SK-N-SH treated with all-trans-retinoic acid at 6 μM for 48 hours (cell line): ENCODE measurements at regions not wholly inside any gene's neighbourhood (a gene's known extent, or its start where the extent isn't known, plus 50 kb on each side); places are given as distances from the start of the nearest gene placed in this dataset.

Experiments
- ATAC-seq: fragments of 200-7000 bp; cut with Tn5 transposase; 3 replicates; pipeline ENCODE4 v1.9.1; 2020; ENCODE audit warnings: mild to moderate bottlenecking, moderate library complexity
- ARNTL ChIP-seq: fragments of 450-650 bp; formaldehyde crosslinking; IDR thresholded peaks from 2 replicates; pipeline ENCODE4 v1.5.0; 2020; ENCODE audit warnings: low read depth, mild to moderate bottlenecking, moderate library complexity, borderline replicate concordance
- BACH2 ChIP-seq: fragments of 250-450 bp; sonication (Bioruptor Pico); IDR thresholded peaks from 2 replicates; pipeline ENCODE4 v1.9.0; 2021; ENCODE audit warnings: mild to moderate bottlenecking, borderline replicate concordance
- CREB5 ChIP-seq: fragments of 250-450 bp; sonication (Bioruptor Pico); IDR thresholded peaks from 2 replicates; pipeline ENCODE4 v1.5.1; 2020; ENCODE audit warnings: low read depth, mild to moderate bottlenecking, moderate library complexity
- CSDC2 ChIP-seq: fragments of 250-450 bp; sonication (Bioruptor Pico); IDR thresholded peaks from 2 replicates; pipeline ENCODE4 v1.5.0; 2020; ENCODE audit warnings: mild to moderate bottlenecking, moderate library complexity
- CSRNP3 ChIP-seq: fragments of 250-450 bp; sonication (Bioruptor Pico); IDR thresholded peaks from 2 replicates; pipeline ENCODE4 v1.5.1; 2021; ENCODE audit warnings: mild to moderate bottlenecking, moderate library complexity
- GLIS3 ChIP-seq: fragments of 250-450 bp; sonication (Bioruptor Pico); IDR thresholded peaks from 2 replicates; pipeline ENCODE4 v1.5.0; 2020; ENCODE audit warnings: mild to moderate bottlenecking, moderate library complexity
- ISL1 ChIP-seq: fragments of 250-450 bp; sonication (Bioruptor Pico); IDR thresholded peaks from 2 replicates; pipeline ENCODE4 v2.1.2; 2022; ENCODE audit warnings: mild to moderate bottlenecking, moderate library complexity
- PATZ1 ChIP-seq: fragments of 250-450 bp; sonication (Bioruptor Pico); IDR thresholded peaks from 2 replicates; pipeline ENCODE4 v1.8.0; 2020; ENCODE audit warnings: mild to moderate bottlenecking, moderate library complexity, borderline replicate concordance
- PPARA ChIP-seq: fragments of 250-450 bp; sonication (Bioruptor Pico); IDR thresholded peaks from 2 replicates; pipeline ENCODE4 v1.5.0; 2020; ENCODE audit warnings: mild to moderate bottlenecking, borderline replicate concordance
- RARB ChIP-seq: fragments of 250-450 bp; sonication (Bioruptor Pico); IDR thresholded peaks from 2 replicates; pipeline ENCODE4 v1.8.0; 2021; ENCODE audit warnings: mild to moderate bottlenecking, moderate library complexity
- SNAI2 ChIP-seq: fragments of 250-450 bp; sonication (Bioruptor Pico); IDR thresholded peaks from 2 replicates; pipeline ENCODE4 v1.5.0; 2020; ENCODE audit warnings: mild to moderate bottlenecking, moderate library complexity
- TCF4 ChIP-seq: fragments of 250-450 bp; sonication (Bioruptor Pico); IDR thresholded peaks from 2 replicates; pipeline ENCODE4 v1.8.0; 2021; ENCODE audit warnings: mild to moderate bottlenecking, moderate library complexity, borderline replicate concordance
- TOX ChIP-seq: fragments of 250-450 bp; sonication (Bioruptor Pico); IDR thresholded peaks from 2 replicates; pipeline ENCODE4 v1.8.0; 2021; ENCODE audit warnings: mild to moderate bottlenecking, moderate library complexity, borderline replicate concordance
- TSHZ2 ChIP-seq: fragments of 250-450 bp; sonication (Bioruptor Pico); IDR thresholded peaks from 2 replicates; pipeline ENCODE4 v1.5.0; 2020; ENCODE audit warnings: mild to moderate bottlenecking, moderate library complexity
- ZC3H10 ChIP-seq: fragments of 250-450 bp; sonication (Bioruptor Pico); IDR thresholded peaks from 2 replicates; pipeline ENCODE4 v1.5.1; 2021; ENCODE audit warnings: mild to moderate bottlenecking, moderate library complexity
- ZFP3 ChIP-seq: fragments of 250-450 bp; sonication (Bioruptor Pico); IDR thresholded peaks from 2 replicates; pipeline ENCODE4 v1.5.0; 2020; ENCODE audit warnings: mild to moderate bottlenecking, moderate library complexity
- ZFP30 ChIP-seq: fragments of 450-650 bp; formaldehyde crosslinking; IDR thresholded peaks from 2 replicates; pipeline ENCODE4 v1.5.0; 2022; ENCODE audit warnings: mild to moderate bottlenecking, moderate library complexity
- ZNF565 ChIP-seq: fragments of 450-650 bp; formaldehyde crosslinking; conservative IDR thresholded peaks from 2 replicates; pipeline ENCODE4 v1.5.0; 2020; ENCODE audit warnings: low read depth, mild to moderate bottlenecking, moderate library complexity
- ZNF70 ChIP-seq: fragments of 450-650 bp; formaldehyde crosslinking; IDR thresholded peaks from 2 replicates; pipeline ENCODE4 v1.5.0; 2020; ENCODE audit warnings: mild to moderate bottlenecking, moderate library complexity
- ZNF8 ChIP-seq: fragments of 450-650 bp; formaldehyde crosslinking; IDR thresholded peaks from 2 replicates; pipeline ENCODE4 v1.5.0; 2020; ENCODE audit warnings: mild to moderate bottlenecking, moderate library complexity

- no peak for TF ChIP-seq ZC3H10 (CRISPR knock-in tag)
- no peak for TF ChIP-seq SNAI2 (CRISPR knock-in tag)
- no peak for TF ChIP-seq GLIS3 (CRISPR knock-in tag)
- no peak for TF ChIP-seq ISL1
- ATAC-seq = no peak
Measured at GRCh38 chr1:227434808-227435444, 116.6 kb upstream of the CDC42BPA start.

- no peak for TF ChIP-seq ARNTL (CRISPR knock-in tag)
- TF ChIP-seq CSDC2 (CRISPR knock-in tag) = no peak
- TF ChIP-seq SNAI2 (CRISPR knock-in tag) = no peak
- TF ChIP-seq GLIS3 (CRISPR knock-in tag) = no peak
- no peak for TF ChIP-seq CREB5 (CRISPR knock-in tag)
- TF ChIP-seq TOX (CRISPR knock-in tag) = no peak
- TF ChIP-seq ZNF70 (CRISPR knock-in tag) = no peak
- no peak for TF ChIP-seq ZNF565 (CRISPR knock-in tag)
- TF ChIP-seq BACH2 (CRISPR knock-in tag) = no peak
- TF ChIP-seq ISL1 = no peak
- no peak for TF ChIP-seq ZNF8 (CRISPR knock-in tag)
- no peak for TF ChIP-seq ZC3H10 (CRISPR knock-in tag)
- TF ChIP-seq TCF4 (CRISPR knock-in tag) = no peak
- no peak for TF ChIP-seq RARB (CRISPR knock-in tag)
- no peak for ATAC-seq
Measured at GRCh38 chr1:227433663-227434341, 115.5 kb upstream of the CDC42BPA start.

- no peak for ATAC-seq
- TF ChIP-seq SNAI2 (CRISPR knock-in tag) = no peak
- TF ChIP-seq CSRNP3 (CRISPR knock-in tag) = no peak
- no peak for TF ChIP-seq GLIS3 (CRISPR knock-in tag)
- no peak for TF ChIP-seq TSHZ2 (CRISPR knock-in tag)
Measured at GRCh38 chr1:227432981-227433380, 114.7 kb upstream of the CDC42BPA start.

GRCh38 chr1:227432181-227432535, 113.9 kb upstream of the CDC42BPA start:
- no peak for ATAC-seq
- no peak for TF ChIP-seq BACH2 (CRISPR knock-in tag)
- TF ChIP-seq TCF4 (CRISPR knock-in tag) = no peak
- TF ChIP-seq ZNF565 (CRISPR knock-in tag) = no peak
- no peak for TF ChIP-seq CSRNP3 (CRISPR knock-in tag)
- no peak for TF ChIP-seq ZC3H10 (CRISPR knock-in tag)
- no peak for TF ChIP-seq CREB5 (CRISPR knock-in tag)
- no peak for TF ChIP-seq PPARA (CRISPR knock-in tag)
- TF ChIP-seq ZFP30 (CRISPR knock-in tag) = no peak
- TF ChIP-seq TSHZ2 (CRISPR knock-in tag) = no peak
- TF ChIP-seq SNAI2 (CRISPR knock-in tag) = no peak
- TF ChIP-seq TOX (CRISPR knock-in tag) = no peak
- TF ChIP-seq ZNF8 (CRISPR knock-in tag) = no peak
- no peak for TF ChIP-seq CSDC2 (CRISPR knock-in tag)
- no peak for TF ChIP-seq ZFP3 (CRISPR knock-in tag)
- TF ChIP-seq PATZ1 = no peak
- no peak for TF ChIP-seq ARNTL (CRISPR knock-in tag)
